ENCODE measurements at regions not wholly inside any gene's neighbourhood (a gene's known extent, or its start where the extent isn't known, plus 50 kb on each side); places are given as distances from the start of the nearest gene placed in this dataset.

- TF ChIP-seq CTCF (conservative IDR thresholded peaks at IDR 0.05), result no peak
- no peak for TF ChIP-seq ZFX (IDR thresholded peaks at IDR 0.05)
Measured at GRCh38 chr10:130739016-130739756, 572.3 kb downstream of the TCERG1L start.
